ENCODE measurements at regions not wholly inside any gene's neighbourhood (a gene's known extent, or its start where the extent isn't known, plus 50 kb on each side); places are given as distances from the start of the nearest gene placed in this dataset.

GRCh38 chr5:104061707-104062106, 499.1 kb upstream of the NUDT12 start:
- in situ Hi-C loops (cut with HindIII; ENCODE audit: low pct_ligation_motif_present, low sequenced_read_pairs) = no loop called here
- no peak for DNase-seq
- TF ChIP-seq, protein P1, sequence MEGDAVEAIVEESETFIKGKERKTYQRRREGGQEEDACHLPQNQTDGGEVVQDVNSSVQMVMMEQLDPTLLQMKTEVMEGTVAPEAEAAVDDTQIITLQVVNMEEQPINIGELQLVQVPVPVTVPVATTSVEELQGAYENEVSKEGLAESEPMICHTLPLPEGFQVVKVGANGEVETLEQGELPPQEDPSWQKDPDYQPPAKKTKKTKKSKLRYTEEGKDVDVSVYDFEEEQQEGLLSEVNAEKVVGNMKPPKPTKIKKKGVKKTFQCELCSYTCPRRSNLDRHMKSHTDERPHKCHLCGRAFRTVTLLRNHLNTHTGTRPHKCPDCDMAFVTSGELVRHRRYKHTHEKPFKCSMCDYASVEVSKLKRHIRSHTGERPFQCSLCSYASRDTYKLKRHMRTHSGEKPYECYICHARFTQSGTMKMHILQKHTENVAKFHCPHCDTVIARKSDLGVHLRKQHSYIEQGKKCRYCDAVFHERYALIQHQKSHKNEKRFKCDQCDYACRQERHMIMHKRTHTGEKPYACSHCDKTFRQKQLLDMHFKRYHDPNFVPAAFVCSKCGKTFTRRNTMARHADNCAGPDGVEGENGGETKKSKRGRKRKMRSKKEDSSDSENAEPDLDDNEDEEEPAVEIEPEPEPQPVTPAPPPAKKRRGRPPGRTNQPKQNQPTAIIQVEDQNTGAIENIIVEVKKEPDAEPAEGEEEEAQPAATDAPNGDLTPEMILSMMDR (IDR thresholded peaks at IDR 0.05; ENCODE audit: low read depth, low read length, missing control alignments) = no peak
- no peak overlapping the region for H3K4me3 ChIP-seq (ENCODE audit: low read depth, low read length)
- no peaks in the 10 kb centered on the region for H3K27me3 ChIP-seq (replicated peaks)
- H3K27ac ChIP-seq = no peak overlapping the region
- H3K36me3 ChIP-seq (replicated peaks) = no peaks in the 10 kb centered on the region

- H3K27me3 ChIP-seq (replicated peaks) = no peaks in the 10 kb centered on the region
- no peak overlapping the region for H3K27ac ChIP-seq
- DNase-seq = no peak
- no peak overlapping the region for H3K4me3 ChIP-seq (ENCODE audit: low read depth, low read length)
- TF ChIP-seq, protein P1 (IDR thresholded peaks at IDR 0.05; ENCODE audit: low read depth, low read length, missing control alignments) = no peak
- in situ Hi-C loops (cut with HindIII; ENCODE audit: low pct_ligation_motif_present, low sequenced_read_pairs) = no loop called here
- no peaks in the 10 kb centered on the region for H3K36me3 ChIP-seq (replicated peaks)
These were observed 490.7 kb upstream of the NUDT12 start for GRCh38 chr5:104053353-104053649.

DNA sequence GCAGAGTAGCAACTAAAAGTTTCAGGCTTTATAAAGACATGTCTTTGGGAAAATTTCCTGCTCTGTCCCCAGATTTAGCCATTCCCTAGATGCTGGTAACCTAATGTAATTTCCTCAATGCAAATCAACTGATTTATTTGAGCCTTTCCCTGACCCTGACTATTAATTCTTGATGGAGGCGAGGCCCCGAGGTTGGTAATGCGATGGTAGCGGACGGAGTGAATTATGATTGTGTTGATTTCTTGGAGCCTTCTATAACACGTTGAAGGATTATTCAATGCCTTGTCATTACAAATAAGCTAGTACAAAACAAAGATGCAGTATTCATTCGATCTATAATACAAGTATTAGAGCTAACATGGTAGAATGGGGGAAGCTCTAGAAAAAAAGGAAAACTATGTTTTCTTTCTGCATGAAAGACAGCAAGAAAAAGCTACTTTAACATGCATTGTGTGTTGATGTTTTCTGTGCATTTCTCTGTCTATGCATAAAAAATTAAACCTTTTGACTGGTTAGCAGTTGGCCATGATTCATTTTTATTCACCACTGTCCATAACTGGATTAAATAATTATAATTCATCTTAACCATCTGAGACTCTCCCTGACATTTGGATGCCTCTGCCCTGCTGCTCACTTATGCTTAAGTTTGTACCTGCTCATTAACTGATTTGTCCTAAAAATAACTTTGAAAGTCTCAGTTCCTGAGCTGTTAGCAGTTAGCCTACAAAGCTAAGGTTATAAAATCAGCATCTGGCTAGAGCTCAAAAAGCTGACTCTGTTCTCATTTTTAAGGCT, 490.2 kb upstream of the NUDT12 start:
- TF ChIP-seq, protein P1 (IDR thresholded peaks at IDR 0.05; ENCODE audit: low read depth, low read length, missing control alignments) = no peak
- no peak overlapping the region for H3K27ac ChIP-seq
- in situ Hi-C loops (cut with HindIII; ENCODE audit: low pct_ligation_motif_present, low sequenced_read_pairs) = no loop called here
- no peaks in the 10 kb centered on the region for H3K27me3 ChIP-seq (replicated peaks)
- no peaks in the 10 kb centered on the region for H3K36me3 ChIP-seq (replicated peaks)
- H3K4me3 ChIP-seq (ENCODE audit: low read depth, low read length) = no peak overlapping the region
- no peak for DNase-seq

- in situ Hi-C loops (cut with HindIII; ENCODE audit: low pct_ligation_motif_present, low sequenced_read_pairs) = no loop called here
- no peaks in the 10 kb centered on the region for H3K36me3 ChIP-seq (replicated peaks)
These were observed 487.8 kb upstream of the NUDT12 start for GRCh38 chr5:104050436-104050835.

GRCh38 chr5:104049752-104050151, 487.2 kb upstream of the NUDT12 start:
- no peak overlapping the region for H3K27ac ChIP-seq
- TF ChIP-seq, protein P1 (IDR thresholded peaks at IDR 0.05; ENCODE audit: low read depth, low read length, missing control alignments) = no peak
- no peak for DNase-seq
- no peaks in the 10 kb centered on the region for H3K36me3 ChIP-seq (replicated peaks)
- no peaks in the 10 kb centered on the region for H3K27me3 ChIP-seq (replicated peaks)
- in situ Hi-C loops (cut with HindIII; ENCODE audit: low pct_ligation_motif_present, low sequenced_read_pairs) = no loop called here
- H3K4me3 ChIP-seq (ENCODE audit: low read depth, low read length) = no peak overlapping the region

More at GRCh38 chr5:104050436-104050835, 487.8 kb upstream of the NUDT12 start:
- TF ChIP-seq, protein P1 (IDR thresholded peaks at IDR 0.05; ENCODE audit: low read depth, low read length, missing control alignments) = no peak
- H3K27me3 ChIP-seq (replicated peaks) = no peaks in the 10 kb centered on the region
- DNase-seq = no peak
- H3K4me3 ChIP-seq (ENCODE audit: low read depth, low read length) = no peak overlapping the region
- no peak overlapping the region for H3K27ac ChIP-seq

DNA sequence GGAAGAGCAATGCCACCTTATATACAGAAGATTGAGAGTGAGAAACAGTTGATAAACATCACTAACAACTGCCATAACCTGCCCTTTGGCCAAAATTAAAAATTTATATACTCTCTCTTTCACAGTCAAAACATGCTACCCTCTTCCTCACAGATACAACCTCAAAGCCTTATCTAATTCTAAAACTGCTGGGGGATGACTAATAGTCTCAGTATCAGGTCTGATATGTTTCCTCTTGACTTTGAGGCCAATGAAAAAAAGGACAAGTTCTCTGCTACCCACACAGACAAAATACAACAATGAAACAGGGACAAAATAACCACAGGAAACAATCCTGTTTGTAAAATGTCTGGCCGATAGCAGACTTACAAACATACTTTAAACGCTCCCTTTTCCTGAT, 485.6 kb upstream of the NUDT12 start:
- Histone ChIP-seq H3K36me3 (replicated peaks) (no peaks in the 10 kb centered on the region), H3K4me3 (ENCODE audit: low read depth, low read length) (no peak overlapping the region), H3K27me3 (replicated peaks) (no peaks in the 10 kb centered on the region), H3K27ac (no peak overlapping the region)
- in situ Hi-C loops (cut with HindIII; ENCODE audit: low pct_ligation_motif_present, low sequenced_read_pairs) = no loop called here
- DNase-seq = peak; percentile 29
- TF ChIP-seq, protein P1 (IDR thresholded peaks at IDR 0.05; ENCODE audit: low read depth, low read length, missing control alignments) = no peak
